IMR-90 (cell line): ENCODE measurements at regions not wholly inside any gene's neighbourhood (a gene's known extent, or its start where the extent isn't known, plus 50 kb on each side); places are given as distances from the start of the nearest gene placed in this dataset.

Experiments
- ATAC-seq: fragments of 200-7000 bp; cut with Tn5 transposase; 2 replicates; pipeline ENCODE4 v1.9.1; 2020; ENCODE audit warnings: low read depth, mild to moderate bottlenecking, moderate library complexity
- BruUV-seq: library from RNA; stranded (reverse); fragments of 400-500 nt; replicated peaks from 2 replicates; lab custom pipeline; 2021; lab: Mats Ljungman, UMichigan
- CTCF ChIA-PET: fragments of 300-600 bp; formaldehyde crosslinking; extraction: SDS; loops from one replicate; lab custom pipeline; 2021; ENCODE audit warnings: antibody characterized with exemption; lab: Yijun Ruan, JAX
- POLR2A ChIA-PET: fragments of 300-600 bp; sonication (Branson Sonifier 250); formaldehyde crosslinking; loops from one replicate; lab custom pipeline; 2022; ENCODE audit warnings: antibody characterized with exemption; ENCODE audit not compliant: unreplicated experiment; lab: Charles Lee
- DNase-seq: peaks from one replicate; pipeline ENCODE4 v3.0.0; 2013
- H2AFZ ChIP-seq: replicated peaks from 2 replicates; pipeline ENCODE3; 2013; ENCODE audit warnings: low read length, mild to moderate bottlenecking; ENCODE audit not compliant: poor library complexity
- H2AK5ac ChIP-seq: 2 replicates; pipeline ENCODE4 v1.6.1; 2013; ENCODE audit warnings: low read depth, low read length, inconsistent platforms
- H2AK9ac ChIP-seq: replicated peaks from 2 replicates; pipeline ENCODE3; 2013; ENCODE audit warnings: mild to moderate bottlenecking, low read depth, low read length, moderate library complexity; ENCODE audit not compliant: poor library complexity
- H2BK120ac ChIP-seq: 2 replicates; pipeline ENCODE4 v1.6.1; 2013; ENCODE audit warnings: low read depth, low read length, inconsistent platforms
- H2BK15ac ChIP-seq: 3 replicates; pipeline ENCODE4 v1.6.1; 2013; ENCODE audit warnings: low read depth, low read length, inconsistent platforms
- H2BK20ac ChIP-seq: 2 replicates; pipeline ENCODE4 v1.6.1; 2013; ENCODE audit warnings: low read depth, mild to moderate bottlenecking, inconsistent platforms, low read length, moderate library complexity
- H2BK5ac ChIP-seq: 2 replicates; pipeline ENCODE4 v1.6.1; 2013; ENCODE audit warnings: mild to moderate bottlenecking, low read depth, low read length, inconsistent platforms; ENCODE audit not compliant: poor library complexity, severe bottlenecking
- H3K14ac ChIP-seq: replicated peaks from 2 replicates; pipeline ENCODE4 v1.6.1; 2013; ENCODE audit warnings: low read depth, low read length, inconsistent platforms
- H3K18ac ChIP-seq: 2 replicates; pipeline ENCODE4 v1.6.1; 2013; ENCODE audit warnings: low read depth, low read length, control low read depth
- H3K23ac ChIP-seq: 2 replicates; pipeline ENCODE4 v1.6.1; 2013; ENCODE audit warnings: low read depth, low read length, inconsistent platforms
- H3K27ac ChIP-seq: 2 replicates; pipeline ENCODE4 v1.5.1; 2013; ENCODE audit warnings: mild to moderate bottlenecking, control low read depth, low read length; ENCODE audit not compliant: insufficient read depth
- H3K27me3 ChIP-seq: 2 replicates; pipeline ENCODE4 v1.6.1; 2013; ENCODE audit warnings: low read length; ENCODE audit not compliant: control insufficient read depth, insufficient read depth
- H3K36me3 ChIP-seq: 2 replicates; pipeline ENCODE4 v1.6.1; 2013; ENCODE audit warnings: low read length, mixed read lengths; ENCODE audit not compliant: control insufficient read depth, insufficient read depth
- H3K4ac ChIP-seq: 2 replicates; pipeline ENCODE4 v1.6.1; 2013; ENCODE audit warnings: low read depth, low read length, inconsistent platforms
- H3K4me1 ChIP-seq: 2 replicates; pipeline ENCODE4 v1.6.1; 2013; ENCODE audit warnings: low read length, mixed read lengths; ENCODE audit not compliant: control insufficient read depth, insufficient read depth
- H3K4me2 ChIP-seq: 2 replicates; pipeline ENCODE4 v1.6.1; 2013; ENCODE audit warnings: low read depth, mild to moderate bottlenecking, control low read depth, low read length, moderate library complexity
- H3K4me3 ChIP-seq: 2 replicates; pipeline ENCODE4 v1.5.1; 2013; ENCODE audit warnings: low read depth, mild to moderate bottlenecking, control low read depth, low read length, moderate library complexity; ENCODE audit not compliant: insufficient read depth
- H3K56ac ChIP-seq: 2 replicates; pipeline ENCODE4 v1.6.1; 2013; ENCODE audit warnings: low read length, inconsistent platforms; ENCODE audit not compliant: insufficient read depth; ENCODE audit errors: extremely low read depth
- H3K79me1 ChIP-seq, 2 experiments: 2 replicates each; pipeline ENCODE4 v1.6.1; 2013; ENCODE audit warnings: low read length in 2 of 2, inconsistent platforms in 1 of 2, low read depth in 1 of 2
- H3K9ac ChIP-seq: 2 replicates; pipeline ENCODE4 v1.6.1; 2013; ENCODE audit warnings: low read depth, low read length, control low read depth
- H3K9me1 ChIP-seq: 2 replicates; pipeline ENCODE4 v1.6.1; 2013; ENCODE audit warnings: low read length, inconsistent platforms; ENCODE audit not compliant: insufficient read depth
- H3K9me3 ChIP-seq: 2 replicates; pipeline ENCODE4 v1.6.1; 2013; ENCODE audit warnings: low read length; ENCODE audit not compliant: control insufficient read depth, insufficient read depth
- H4K20me1 ChIP-seq: 2 replicates; pipeline ENCODE4 v1.6.1; 2013; ENCODE audit warnings: low read length, inconsistent platforms; ENCODE audit not compliant: insufficient read depth
- H4K5ac ChIP-seq: 2 replicates; pipeline ENCODE4 v1.6.1; 2013; ENCODE audit warnings: mild to moderate bottlenecking, low read depth, low read length, control low read depth
- H4K8ac ChIP-seq, 2 experiments: 2 replicates each; pipeline ENCODE4 v1.6.1; 2013; ENCODE audit warnings: low read depth in 2 of 2, low read length in 2 of 2, control low read depth in 1 of 2, inconsistent platforms in 1 of 2
- H4K91ac ChIP-seq: 2 replicates; pipeline ENCODE4 v1.6.1; 2013; ENCODE audit warnings: low read depth, low read length, inconsistent platforms; ENCODE audit not compliant: insufficient read depth
- NFE2L2 ChIP-seq: fragments of 150-350 bp; IDR thresholded peaks from 2 replicates; pipeline ENCODE4 v1.6.1; 2016; ENCODE audit warnings: low read depth, mild to moderate bottlenecking, low read length
- WGBS, 2 experiments: methylation state at CpG; one replicate each; pipeline versions ENCODE4 v1.1.5 to v1.1.7; 2013; ENCODE audit warnings: missing lambda C conversion rate in 2 of 2; ENCODE audit not compliant: insufficient read length in 1 of 2; ENCODE audit errors: extremely low coverage in 2 of 2; 5-methylcytosine and 5-hydroxymethylcytosine counted together
- dilution Hi-C: fragments of 300-500 bp; cut with HindIII; formaldehyde crosslinking; loops from one replicate; pipeline ENCODE4 v1.14.3; 2018; ENCODE audit warnings: low sequenced_read_pairs; ENCODE audit not compliant: unreplicated experiment
- in situ Hi-C: fragments of 300-500 bp; cut with MboI; formaldehyde crosslinking; loops from 3 replicates; pipeline ENCODE4 v1.14.3; 2019; ENCODE audit warnings: low sequenced_read_pairs, inconsistent platforms, mixed read lengths
- intact Hi-C: fragments of 100-400 bp; cut with micrococcal nuclease; formaldehyde crosslinking; loops from 2 replicates; pipeline ENCODE4 v1.10.0; 2022
- TF ChIP-seq, protein P1 (sequence below): conservative IDR thresholded peaks from 2 replicates; pipeline ENCODE4 v1.5.1; 2012; ENCODE audit warnings: mild to moderate bottlenecking, low read depth, low read length, improper control_type of control experiment

DNA sequence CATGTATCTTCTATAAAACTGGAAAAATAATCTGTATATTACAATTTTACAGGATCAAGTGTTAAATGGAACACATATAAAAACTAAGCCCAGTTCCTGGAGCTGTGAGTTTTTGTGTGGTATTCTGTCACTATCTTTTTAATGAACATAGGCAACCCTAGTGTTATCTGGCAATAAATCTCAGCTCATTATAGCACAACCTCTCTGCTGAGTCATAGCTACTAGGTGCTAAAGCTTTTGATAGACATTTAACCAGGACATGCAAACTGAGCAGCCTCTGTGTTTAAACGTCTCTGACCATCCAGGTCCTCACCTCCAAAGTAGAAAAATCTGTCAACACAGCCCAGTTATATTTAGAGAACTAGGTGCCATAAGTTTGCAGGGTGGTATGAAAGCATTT, 91.0 kb upstream of the CARD18 start:
- no peak overlapping the region for H3K56ac ChIP-seq
- no peak overlapping the region for H2AK5ac ChIP-seq
- TF ChIP-seq, protein P1, sequence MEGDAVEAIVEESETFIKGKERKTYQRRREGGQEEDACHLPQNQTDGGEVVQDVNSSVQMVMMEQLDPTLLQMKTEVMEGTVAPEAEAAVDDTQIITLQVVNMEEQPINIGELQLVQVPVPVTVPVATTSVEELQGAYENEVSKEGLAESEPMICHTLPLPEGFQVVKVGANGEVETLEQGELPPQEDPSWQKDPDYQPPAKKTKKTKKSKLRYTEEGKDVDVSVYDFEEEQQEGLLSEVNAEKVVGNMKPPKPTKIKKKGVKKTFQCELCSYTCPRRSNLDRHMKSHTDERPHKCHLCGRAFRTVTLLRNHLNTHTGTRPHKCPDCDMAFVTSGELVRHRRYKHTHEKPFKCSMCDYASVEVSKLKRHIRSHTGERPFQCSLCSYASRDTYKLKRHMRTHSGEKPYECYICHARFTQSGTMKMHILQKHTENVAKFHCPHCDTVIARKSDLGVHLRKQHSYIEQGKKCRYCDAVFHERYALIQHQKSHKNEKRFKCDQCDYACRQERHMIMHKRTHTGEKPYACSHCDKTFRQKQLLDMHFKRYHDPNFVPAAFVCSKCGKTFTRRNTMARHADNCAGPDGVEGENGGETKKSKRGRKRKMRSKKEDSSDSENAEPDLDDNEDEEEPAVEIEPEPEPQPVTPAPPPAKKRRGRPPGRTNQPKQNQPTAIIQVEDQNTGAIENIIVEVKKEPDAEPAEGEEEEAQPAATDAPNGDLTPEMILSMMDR, result no peak
- peak; percentile 19; the same call in 1 of the 2 replicates for TF ChIP-seq NFE2L2
- intact Hi-C loops, result loop anchor here (10.0 kb wide), 1 partner anchor 1286 kb away; no protein-coding TSS in a partner anchor
- no peak overlapping the region for H3K4me2 ChIP-seq
- H4K91ac ChIP-seq, result no peak overlapping the region
- no peak overlapping the region; the same call in 1 of the 2 replicates for H3K18ac ChIP-seq
- H2BK120ac ChIP-seq, result no peak overlapping the region
- H3K4ac ChIP-seq, result no peak overlapping the region
- in situ Hi-C loops, result no loop called here
- dilution Hi-C loops, result no loop called here
- H3K27me3 ChIP-seq, result no peaks in the 10 kb centered on the region
- peak overlapping the region; percentile 38; the same call in 1 of the 2 replicates for H2BK20ac ChIP-seq
- POLR2A ChIA-PET, result no interaction called here
- no peaks in the 10 kb centered on the region for H3K79me1 ChIP-seq
- H2BK15ac ChIP-seq, result peak overlapping the region; percentile 29; the same call in 2 of the 3 replicates
- H3K9me3 ChIP-seq, result no peaks in the 10 kb centered on the region
- H2AFZ ChIP-seq, result no peak overlapping the region
- no peak overlapping the region for H4K5ac ChIP-seq
- no peak overlapping the region; a peak in 1 of 4 replicates for H4K8ac ChIP-seq
- ATAC-seq, result no peak
- no peaks in the 10 kb centered on the region for H4K20me1 ChIP-seq
- H3K4me1 ChIP-seq, result peaks cover 6% of the 10 kb centered on the region
- CTCF ChIA-PET, result no interaction called here
- no peaks in the 10 kb centered on the region for H3K36me3 ChIP-seq
- H3K27ac ChIP-seq, result no peak overlapping the region
- H3K4me3 ChIP-seq, result no peak overlapping the region
- H3K14ac ChIP-seq, result no peak overlapping the region
- H3K23ac ChIP-seq, result no peak overlapping the region
- H2AK9ac ChIP-seq, result no peak overlapping the region
- BruUV-seq, result no TSS peak
- DNase-seq, result no peak
- WGBS, 2 experiments, result no CpG with 5 or more reads among the region's 1 CpG
- peaks cover 4% of the 10 kb centered on the region; the same call in 1 of the 2 replicates for H3K9me1 ChIP-seq
- no peak overlapping the region for H2BK5ac ChIP-seq
- H3K9ac ChIP-seq, result no peak overlapping the region
